Mammary epithelial cell (primary cell): ENCODE measurements at regions not wholly inside any gene's neighbourhood (a gene's known extent, or its start where the extent isn't known, plus 50 kb on each side); places are given as distances from the start of the nearest gene placed in this dataset.

Experiments used
- EZH2 ChIP-seq: IDR thresholded peaks from 2 replicates; pipeline ENCODE4 v1.6.1; 2012; ENCODE audit warnings: low read length, inconsistent platforms, borderline replicate concordance
- TF ChIP-seq, protein P1 (sequence below), 2 donors: IDR thresholded peaks in 1 of 2; conservative IDR thresholded peaks in 1 of 2; 2 replicates each; pipeline ENCODE4 v1.5.1; 2011 to 2012; ENCODE audit warnings: inconsistent platforms in 2 of 2, low read length in 2 of 2, mild to moderate bottlenecking in 2 of 2, control low read depth in 1 of 2, low read depth in 1 of 2; ENCODE audit not compliant: insufficient read depth in 1 of 2; ENCODE audit errors: extremely low read depth in 1 of 2

DNA sequence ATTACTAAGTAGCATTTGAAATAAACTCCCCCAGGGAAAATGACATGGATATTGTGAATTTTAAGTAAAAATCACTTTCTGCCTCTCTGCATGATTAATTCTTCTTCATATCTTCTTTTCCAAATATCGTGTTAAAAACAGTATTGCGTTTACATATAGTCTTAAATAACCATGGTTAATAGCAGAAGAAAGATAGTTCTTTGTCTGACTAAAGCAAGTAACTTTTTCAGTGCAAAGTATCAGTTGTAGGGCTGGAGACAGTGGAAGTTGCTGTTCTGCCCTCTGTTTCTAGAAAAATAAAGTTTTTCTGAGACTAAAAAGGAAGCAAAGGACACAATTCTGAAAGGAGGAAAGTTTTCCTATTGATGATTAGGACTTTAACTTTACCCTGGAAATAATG lies 330.2 kb downstream of the NDFIP2 start:
- TF ChIP-seq, protein P1, sequence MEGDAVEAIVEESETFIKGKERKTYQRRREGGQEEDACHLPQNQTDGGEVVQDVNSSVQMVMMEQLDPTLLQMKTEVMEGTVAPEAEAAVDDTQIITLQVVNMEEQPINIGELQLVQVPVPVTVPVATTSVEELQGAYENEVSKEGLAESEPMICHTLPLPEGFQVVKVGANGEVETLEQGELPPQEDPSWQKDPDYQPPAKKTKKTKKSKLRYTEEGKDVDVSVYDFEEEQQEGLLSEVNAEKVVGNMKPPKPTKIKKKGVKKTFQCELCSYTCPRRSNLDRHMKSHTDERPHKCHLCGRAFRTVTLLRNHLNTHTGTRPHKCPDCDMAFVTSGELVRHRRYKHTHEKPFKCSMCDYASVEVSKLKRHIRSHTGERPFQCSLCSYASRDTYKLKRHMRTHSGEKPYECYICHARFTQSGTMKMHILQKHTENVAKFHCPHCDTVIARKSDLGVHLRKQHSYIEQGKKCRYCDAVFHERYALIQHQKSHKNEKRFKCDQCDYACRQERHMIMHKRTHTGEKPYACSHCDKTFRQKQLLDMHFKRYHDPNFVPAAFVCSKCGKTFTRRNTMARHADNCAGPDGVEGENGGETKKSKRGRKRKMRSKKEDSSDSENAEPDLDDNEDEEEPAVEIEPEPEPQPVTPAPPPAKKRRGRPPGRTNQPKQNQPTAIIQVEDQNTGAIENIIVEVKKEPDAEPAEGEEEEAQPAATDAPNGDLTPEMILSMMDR (conservative IDR thresholded peaks at IDR 0.05 in 1 of 2, IDR thresholded peaks at IDR 0.05 in 1 of 2; ENCODE audit: extremely low read depth in 1 of 2, insufficient read depth in 1 of 2, low read depth in 1 of 2, low read length in 2 of 2), result no peak
- TF ChIP-seq EZH2, result no peak
